IPS-15b (cell line): ENCODE measurements at regions not wholly inside any gene's neighbourhood (a gene's known extent, or its start where the extent isn't known, plus 50 kb on each side); places are given as distances from the start of the nearest gene placed in this dataset.

Source experiments
- H3K27me3 ChIP-seq: one replicate; pipeline ENCODE4 v1.6.1; 2013; ENCODE audit warnings: low read length; ENCODE audit not compliant: control insufficient read depth, insufficient read depth
- H3K36me3 ChIP-seq: one replicate; pipeline ENCODE4 v1.6.1; 2013; ENCODE audit warnings: low read length; ENCODE audit not compliant: control insufficient read depth, insufficient read depth
- H3K4me1 ChIP-seq: one replicate; pipeline ENCODE4 v1.6.1; 2013; ENCODE audit warnings: mild to moderate bottlenecking, low read length; ENCODE audit not compliant: control insufficient read depth, insufficient read depth
- H3K4me3 ChIP-seq: one replicate; pipeline ENCODE4 v1.5.1; 2013; ENCODE audit warnings: low read depth, low read length
- H3K9ac ChIP-seq: one replicate; pipeline ENCODE4 v1.6.1; 2013; ENCODE audit warnings: low read depth, mild to moderate bottlenecking, low read length
- H3K9me3 ChIP-seq: one replicate; pipeline ENCODE4 v1.6.1; 2013; ENCODE audit warnings: mild to moderate bottlenecking, low read length; ENCODE audit not compliant: control insufficient read depth, insufficient read depth

- Histone ChIP-seq H3K4me1 (no peaks in the 10 kb centered on the region), H3K27me3 (no peaks in the 10 kb centered on the region), H3K9ac (no peak overlapping the region), H3K9me3 (no peaks in the 10 kb centered on the region), H3K4me3 (no peak overlapping the region), H3K36me3 (no peaks in the 10 kb centered on the region)
Measured at GRCh38 chr9:79026316-79026715, 545.4 kb upstream of the TLE4 start.

GRCh38 chr9:79028101-79028500 lies 543.7 kb upstream of the TLE4 start:
- no peaks in the 10 kb centered on the region for H3K9me3 ChIP-seq

GRCh38 chr9:79034583-79034982 lies 537.2 kb upstream of the TLE4 start:
- H3K9ac ChIP-seq = no peak overlapping the region
- H3K4me3 ChIP-seq = no peak overlapping the region
- H3K4me1 ChIP-seq = no peaks in the 10 kb centered on the region
- H3K9me3 ChIP-seq = no peaks in the 10 kb centered on the region
- peaks cover 2% of the 10 kb centered on the region for H3K36me3 ChIP-seq
- H3K27me3 ChIP-seq = no peaks in the 10 kb centered on the region

More at GRCh38 chr9:79028101-79028500, 543.7 kb upstream of the TLE4 start:
- Histone ChIP-seq H3K27me3 (no peaks in the 10 kb centered on the region), H3K4me1 (no peaks in the 10 kb centered on the region), H3K36me3 (no peaks in the 10 kb centered on the region), H3K4me3 (no peak overlapping the region), H3K9ac (no peak overlapping the region)

GRCh38 chr9:79037338-79037737 lies 534.4 kb upstream of the TLE4 start:
- H3K36me3 ChIP-seq = peaks cover 2% of the 10 kb centered on the region
- H3K9me3 ChIP-seq = no peaks in the 10 kb centered on the region
- no peaks in the 10 kb centered on the region for H3K27me3 ChIP-seq
- H3K4me3 ChIP-seq = no peak overlapping the region
- no peak overlapping the region for H3K9ac ChIP-seq
- H3K4me1 ChIP-seq = no peaks in the 10 kb centered on the region

GRCh38 chr9:79040671-79041070 lies 531.1 kb upstream of the TLE4 start:
- H3K9me3 ChIP-seq = no peaks in the 10 kb centered on the region

GRCh38 chr9:79041266-79041665 lies 530.5 kb upstream of the TLE4 start:
- peaks cover 2% of the 10 kb centered on the region for H3K36me3 ChIP-seq
- no peaks in the 10 kb centered on the region for H3K27me3 ChIP-seq
- no peaks in the 10 kb centered on the region for H3K4me1 ChIP-seq
- H3K9me3 ChIP-seq = no peaks in the 10 kb centered on the region
- no peak overlapping the region for H3K9ac ChIP-seq
- H3K4me3 ChIP-seq = no peak overlapping the region

More at GRCh38 chr9:79040671-79041070, 531.1 kb upstream of the TLE4 start:
- Histone ChIP-seq H3K4me1 (no peaks in the 10 kb centered on the region), H3K27me3 (no peaks in the 10 kb centered on the region), H3K4me3 (no peak overlapping the region), H3K36me3 (peaks cover 2% of the 10 kb centered on the region), H3K9ac (no peak overlapping the region)

GRCh38 chr9:79043916-79044315 lies 527.8 kb upstream of the TLE4 start:
- H3K9me3 ChIP-seq = no peaks in the 10 kb centered on the region
- no peaks in the 10 kb centered on the region for H3K4me1 ChIP-seq
- H3K4me3 ChIP-seq = no peak overlapping the region
- H3K36me3 ChIP-seq = no peaks in the 10 kb centered on the region
- H3K27me3 ChIP-seq = no peaks in the 10 kb centered on the region
- no peak overlapping the region for H3K9ac ChIP-seq

GRCh38 chr9:79046401-79046800 lies 525.4 kb upstream of the TLE4 start:
- H3K4me1 ChIP-seq = no peaks in the 10 kb centered on the region
- no peaks in the 10 kb centered on the region for H3K36me3 ChIP-seq
- no peak overlapping the region for H3K9ac ChIP-seq
- no peaks in the 10 kb centered on the region for H3K9me3 ChIP-seq
- no peak overlapping the region for H3K4me3 ChIP-seq
- H3K27me3 ChIP-seq = no peaks in the 10 kb centered on the region

GRCh38 chr9:79049371-79049770 lies 522.4 kb upstream of the TLE4 start:
- no peak overlapping the region for H3K9ac ChIP-seq
- H3K4me3 ChIP-seq = no peak overlapping the region
- no peaks in the 10 kb centered on the region for H3K9me3 ChIP-seq
- H3K36me3 ChIP-seq = no peaks in the 10 kb centered on the region
- no peaks in the 10 kb centered on the region for H3K4me1 ChIP-seq
- H3K27me3 ChIP-seq = no peaks in the 10 kb centered on the region

GRCh38 chr9:79053598-79053997 lies 518.2 kb upstream of the TLE4 start:
- Histone ChIP-seq H3K4me3 (no peak overlapping the region), H3K27me3 (no peaks in the 10 kb centered on the region), H3K4me1 (no peaks in the 10 kb centered on the region), H3K36me3 (no peaks in the 10 kb centered on the region), H3K9me3 (no peaks in the 10 kb centered on the region), H3K9ac (no peak overlapping the region)

GRCh38 chr9:79054500-79054899 lies 517.3 kb upstream of the TLE4 start:
- H3K4me3 ChIP-seq = no peak overlapping the region
- H3K27me3 ChIP-seq = no peaks in the 10 kb centered on the region
- H3K36me3 ChIP-seq = no peaks in the 10 kb centered on the region
- no peak overlapping the region for H3K9ac ChIP-seq
- H3K9me3 ChIP-seq = no peaks in the 10 kb centered on the region
- no peaks in the 10 kb centered on the region for H3K4me1 ChIP-seq

- no peak overlapping the region for H3K9ac ChIP-seq
- H3K4me1 ChIP-seq = no peaks in the 10 kb centered on the region
- H3K4me3 ChIP-seq = no peak overlapping the region
- no peaks in the 10 kb centered on the region for H3K9me3 ChIP-seq
- H3K36me3 ChIP-seq = no peaks in the 10 kb centered on the region
- no peaks in the 10 kb centered on the region for H3K27me3 ChIP-seq
Measured at GRCh38 chr9:79056041-79056440, 515.7 kb upstream of the TLE4 start.

- no peak overlapping the region for H3K4me3 ChIP-seq
- no peaks in the 10 kb centered on the region for H3K9me3 ChIP-seq
- H3K4me1 ChIP-seq = no peaks in the 10 kb centered on the region
- H3K9ac ChIP-seq = no peak overlapping the region
- no peaks in the 10 kb centered on the region for H3K36me3 ChIP-seq
- no peaks in the 10 kb centered on the region for H3K27me3 ChIP-seq
Measured at GRCh38 chr9:79057576-79057975, 514.2 kb upstream of the TLE4 start.
